HG03575 (cell line): ENCODE measurements at regions not wholly inside any gene's neighbourhood (a gene's known extent, or its start where the extent isn't known, plus 50 kb on each side); places are given as distances from the start of the nearest gene placed in this dataset.
"Not testable (repeated sequence)": the region's sequence is repeated elsewhere in the genome, so short reads cannot be mapped to it uniquely, and the experiment has no call there.

ENCODE experiments used
- ATAC-seq: cut with Tn5 transposase; IDR thresholded peaks from one replicate; pipeline ENCODE4 v1.9.1; 2021; ENCODE audit not compliant: unreplicated experiment, insufficient number of reproducible peaks, low FRiP score; ENCODE audit errors: extremely low read depth

DNA sequence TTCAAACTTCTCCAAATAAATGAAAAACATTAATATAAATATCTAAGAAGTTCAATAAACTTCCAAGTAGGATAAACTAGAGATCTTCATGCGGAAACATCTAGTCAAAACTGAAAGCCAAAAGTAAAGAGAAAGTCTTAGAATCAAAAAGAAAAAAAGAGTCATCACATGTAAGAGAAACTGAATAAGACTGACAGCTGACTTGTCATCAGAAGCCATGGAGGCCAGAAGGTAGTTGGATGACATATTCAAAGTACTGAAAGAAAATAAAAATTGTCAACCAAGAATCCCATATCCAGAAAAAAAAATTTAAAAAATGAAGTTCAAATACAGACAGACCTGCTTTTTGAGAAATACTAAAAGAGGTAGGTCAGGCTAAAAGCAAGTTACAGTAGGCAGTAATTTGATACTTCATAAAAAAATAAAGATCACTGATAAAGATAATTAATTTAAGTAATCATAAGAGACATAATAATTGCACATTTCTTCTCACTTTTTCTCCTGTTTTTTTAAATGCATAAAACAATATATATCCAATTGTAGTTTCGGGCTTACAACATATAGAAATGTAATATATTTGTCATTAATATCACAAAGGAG lies 327.6 kb upstream of the PCDH9 start:
- ATAC-seq, result no peak

DNA sequence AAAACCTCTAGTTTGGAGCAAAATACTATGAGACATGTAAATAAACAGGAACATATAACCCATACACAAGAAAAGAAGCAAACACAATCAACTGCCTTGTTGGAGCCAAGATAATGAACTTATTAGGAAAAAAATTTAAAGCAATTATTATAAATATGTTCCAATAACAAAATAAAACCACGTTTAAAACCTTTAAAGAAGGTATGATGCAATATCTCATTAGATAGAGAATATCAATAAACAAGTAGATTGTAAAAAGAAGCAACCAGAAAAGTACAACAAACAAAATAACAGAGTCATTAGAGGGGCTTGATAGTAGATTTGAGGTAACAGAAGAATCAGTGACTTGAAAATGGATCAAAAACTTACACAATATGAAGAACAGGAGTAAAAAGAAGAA lies 327.0 kb upstream of the PCDH9 start:
- no peak for ATAC-seq

DNA sequence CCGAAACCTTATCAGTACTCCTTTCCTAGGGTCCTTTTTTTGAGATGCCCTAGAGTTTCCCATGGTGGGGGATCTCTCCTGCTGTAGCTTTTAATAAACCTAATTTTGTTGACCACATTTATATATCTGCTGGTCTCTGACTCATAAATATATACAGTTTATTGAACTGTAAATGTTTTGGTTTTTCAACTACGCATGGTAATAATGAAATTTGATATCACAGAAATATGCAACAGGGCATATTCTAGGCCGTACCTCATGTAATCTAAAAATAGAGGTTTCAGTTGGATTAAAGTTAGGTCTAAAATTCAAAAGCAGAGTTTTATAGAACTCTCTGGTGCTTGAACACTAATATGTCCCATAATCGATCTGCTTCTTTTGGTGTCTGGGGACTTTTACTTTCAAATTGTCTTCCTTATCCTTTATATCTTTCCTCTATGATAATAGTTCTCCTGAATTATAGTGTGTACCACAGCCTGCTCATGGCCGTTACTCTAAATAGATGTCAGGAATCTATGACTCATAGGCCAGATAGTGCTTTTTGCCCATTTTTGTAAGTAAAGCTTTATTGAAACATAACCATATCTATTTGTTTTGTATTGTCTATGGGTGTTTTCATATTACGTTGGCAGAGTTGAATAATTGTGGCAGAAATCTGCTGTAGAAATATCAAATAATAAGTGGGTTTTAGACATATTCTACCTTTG lies 324.8 kb upstream of the PCDH9 start:
- no peak for ATAC-seq

DNA sequence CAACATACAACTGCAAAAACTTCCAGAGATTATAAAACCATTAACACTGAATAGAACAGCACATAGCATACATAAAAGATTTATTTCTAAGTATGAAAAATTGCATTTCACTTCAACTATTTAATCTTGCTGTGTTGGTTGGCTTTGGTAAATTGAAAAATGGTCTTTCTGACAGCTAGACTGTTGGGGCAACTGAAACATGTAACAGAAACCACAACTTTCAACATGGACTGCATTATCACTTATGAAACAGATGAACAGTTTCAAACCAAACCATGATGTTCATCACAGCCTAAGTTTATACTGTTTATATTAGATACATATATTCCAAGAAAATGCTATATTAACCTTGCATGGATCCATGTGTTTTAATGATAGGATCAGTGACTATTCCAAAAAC lies 324.1 kb upstream of the PCDH9 start:
- ATAC-seq, result no peak

DNA sequence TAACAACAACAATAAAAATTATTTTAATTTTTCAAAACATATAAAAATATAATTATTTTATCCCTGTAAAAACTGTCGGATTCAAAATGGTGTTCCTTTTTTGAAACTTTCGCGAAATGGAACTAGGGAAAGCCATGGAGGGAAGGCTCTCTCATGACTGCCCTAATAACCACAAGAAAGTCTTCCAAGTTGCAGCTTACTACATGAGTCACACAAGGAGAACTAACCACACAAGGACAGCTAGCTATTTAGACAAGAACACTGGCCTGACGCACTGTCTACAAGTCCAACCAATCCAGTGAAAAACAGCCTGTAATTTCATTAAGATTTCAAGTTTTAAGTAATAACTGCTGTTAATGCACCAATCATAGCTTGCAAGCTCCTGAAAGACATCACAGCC lies 319.2 kb upstream of the PCDH9 start:
- ATAC-seq, result no peak

DNA sequence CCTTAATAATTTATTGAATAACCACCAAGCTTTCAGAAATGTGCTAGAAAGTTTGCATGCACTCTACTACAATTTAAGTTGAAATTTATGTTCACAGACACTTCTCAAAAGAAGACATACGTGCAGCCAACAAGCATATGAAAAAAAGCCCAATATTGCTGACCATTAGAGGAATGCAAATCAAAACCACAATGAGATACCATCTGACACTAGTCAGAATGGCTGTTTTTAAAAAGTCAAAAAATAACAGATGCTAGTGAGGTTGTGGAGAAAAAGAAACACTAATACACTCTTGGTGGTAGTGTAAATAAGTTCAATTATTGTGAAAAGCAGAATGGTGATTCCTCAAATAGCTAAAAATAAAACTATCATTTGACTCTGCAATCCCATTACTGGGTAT lies 308.8 kb upstream of the PCDH9 start:
- ATAC-seq, result no peak

DNA sequence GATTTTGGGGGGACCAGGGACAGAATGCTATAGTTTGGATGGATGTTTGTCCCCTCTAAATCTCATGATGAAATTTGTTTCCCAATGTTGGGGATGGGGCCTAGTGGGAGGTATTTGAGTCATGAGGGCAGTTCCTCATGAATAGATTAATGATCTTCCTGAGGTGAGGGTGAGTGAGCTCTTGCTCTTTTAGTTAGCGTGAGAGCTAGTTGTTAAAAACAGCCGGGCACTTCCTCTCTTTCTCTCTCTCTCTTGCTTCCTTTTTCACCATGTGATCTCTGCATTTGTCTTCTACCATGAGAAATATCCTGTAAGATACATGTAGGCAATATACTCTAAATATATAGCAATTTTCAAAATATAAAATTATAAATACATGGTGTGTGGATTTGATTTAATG lies 290.8 kb upstream of the PCDH9 start:
- no peak for ATAC-seq

DNA sequence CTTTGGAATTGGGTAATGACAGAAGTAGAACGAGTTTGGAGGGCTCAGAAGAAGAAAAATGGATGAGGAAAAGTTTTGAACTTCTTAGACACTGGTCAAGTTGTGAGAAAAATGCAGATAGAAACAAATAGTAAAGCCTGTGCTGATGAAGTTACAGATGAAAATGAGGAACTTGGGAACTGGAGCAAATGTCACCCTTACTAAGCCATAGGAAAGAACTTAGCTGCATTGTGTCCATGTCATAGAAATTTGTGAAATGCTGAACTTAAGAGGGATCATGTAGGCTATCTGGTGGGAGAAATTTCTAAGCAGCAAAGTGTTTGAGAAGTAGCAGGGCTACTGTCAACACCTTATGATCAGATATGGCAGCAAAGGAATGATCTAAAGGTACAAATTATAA lies 289.2 kb upstream of the PCDH9 start:
- no peak for ATAC-seq

DNA sequence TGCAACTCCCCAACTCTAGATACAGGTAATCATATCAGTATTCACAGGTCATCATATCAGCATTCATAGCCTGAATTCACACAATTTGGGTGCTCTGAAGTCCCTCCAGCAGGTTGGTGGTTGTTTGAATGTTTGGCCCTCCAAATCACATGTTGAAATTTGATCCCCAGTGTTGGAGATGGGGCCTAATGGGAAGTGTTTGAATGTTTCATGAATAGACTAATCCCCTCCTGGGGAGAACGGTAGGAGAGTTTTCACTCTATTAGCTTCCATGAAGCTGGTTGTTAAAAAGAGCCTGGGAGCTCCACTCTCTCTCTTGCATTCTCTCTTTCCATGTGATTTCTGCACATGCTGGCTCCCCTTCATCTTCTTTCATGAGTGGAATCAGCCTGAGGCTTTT lies 288.6 kb upstream of the PCDH9 start:
- no peak for ATAC-seq

DNA sequence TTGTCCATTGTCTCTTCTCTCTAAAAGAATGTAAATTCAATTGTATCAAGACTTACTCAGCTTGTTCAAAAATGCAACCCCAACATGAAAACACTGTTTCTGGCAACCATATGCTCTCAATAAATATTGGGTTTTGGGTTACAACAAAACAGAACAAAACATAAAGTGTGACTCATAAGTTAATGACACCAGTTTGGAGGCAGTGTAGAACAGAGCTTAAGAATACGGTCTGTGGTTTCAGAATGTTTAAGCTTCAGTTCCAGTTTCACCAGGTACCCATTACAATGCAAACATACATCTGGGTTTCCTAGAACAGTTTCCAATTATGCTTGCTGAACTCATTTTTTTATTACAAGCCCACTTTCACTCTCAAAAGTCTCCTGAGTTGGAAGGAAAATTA lies 285.8 kb upstream of the PCDH9 start:
- peak; percentile 95 for ATAC-seq

DNA sequence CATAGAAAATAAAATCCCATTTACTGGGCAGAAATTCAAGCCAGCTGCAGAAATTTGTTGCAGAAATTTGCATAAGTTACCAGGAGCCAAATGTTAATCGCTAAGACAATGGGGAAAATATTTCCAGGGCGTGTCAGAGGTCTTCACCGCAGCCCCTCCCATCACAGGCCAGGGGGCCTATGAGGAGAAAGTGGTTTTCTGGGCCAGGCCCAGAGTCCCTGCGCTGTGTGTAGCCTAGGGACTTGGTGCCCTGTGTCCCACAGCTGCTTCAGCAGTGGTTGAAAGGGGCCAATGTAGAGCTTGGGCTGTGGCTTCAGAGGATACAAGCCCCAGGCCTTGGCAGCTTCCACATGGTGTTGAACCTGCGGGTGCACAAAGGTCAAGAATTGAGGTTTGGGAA lies 278.9 kb upstream of the PCDH9 start:
- ATAC-seq, result no peak

DNA sequence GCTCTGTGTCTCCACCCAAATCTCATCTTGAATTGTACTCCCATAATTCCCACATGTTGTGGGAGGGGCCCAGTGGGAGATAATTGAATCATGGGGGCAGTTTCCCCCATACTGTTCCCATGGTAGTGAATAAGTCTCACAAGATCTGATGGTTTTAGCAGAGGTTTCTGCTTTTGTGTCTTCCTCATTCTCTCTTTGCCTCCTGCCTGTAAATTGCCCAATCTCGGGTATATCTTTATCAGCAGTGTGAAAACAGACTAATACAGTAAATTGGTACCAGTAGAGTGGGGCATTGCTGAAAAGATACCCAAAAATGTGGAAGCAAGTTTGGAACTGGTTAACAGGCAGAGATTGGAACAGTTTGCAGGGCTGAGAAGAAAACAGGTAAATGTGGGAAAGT lies 278.1 kb upstream of the PCDH9 start:
- ATAC-seq, result not testable (repeated sequence)

DNA sequence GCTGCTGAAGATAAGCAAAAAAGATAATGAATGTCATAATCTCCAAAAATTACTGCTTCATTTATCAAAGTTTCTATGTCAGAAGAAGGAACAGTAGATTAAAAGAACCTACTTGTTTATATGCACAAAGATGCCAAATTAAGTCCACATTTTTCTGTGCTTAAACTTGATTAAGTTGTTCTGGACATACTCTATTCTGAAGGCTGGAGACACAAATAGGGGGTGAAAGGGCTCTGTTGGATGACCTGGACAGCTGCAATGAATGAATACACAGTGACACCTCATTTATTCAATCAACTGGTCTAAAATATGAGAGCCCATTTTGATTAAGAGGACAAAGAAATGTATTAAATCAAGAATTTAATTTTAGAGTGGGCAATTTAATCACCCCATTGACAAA lies 276.3 kb upstream of the PCDH9 start:
- no peak for ATAC-seq

DNA sequence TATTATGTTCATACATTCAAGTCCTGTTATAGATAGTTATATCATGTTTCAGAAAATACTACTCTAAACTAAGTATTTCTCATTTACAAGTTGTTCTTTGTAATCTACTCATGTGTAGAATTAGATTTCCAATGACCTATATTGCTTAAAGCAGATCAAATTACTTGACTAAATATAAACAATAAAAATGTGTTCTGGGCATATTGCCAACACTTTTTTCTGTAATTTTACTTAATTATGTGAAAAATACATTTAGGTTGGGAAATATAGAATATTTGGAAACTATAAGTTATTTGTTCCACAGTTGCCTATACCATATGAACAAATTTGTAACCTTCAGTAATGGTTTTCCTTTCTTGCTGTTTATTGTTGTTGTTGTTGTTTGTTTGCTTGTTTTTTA lies 275.2 kb upstream of the PCDH9 start:
- ATAC-seq, result no peak

DNA sequence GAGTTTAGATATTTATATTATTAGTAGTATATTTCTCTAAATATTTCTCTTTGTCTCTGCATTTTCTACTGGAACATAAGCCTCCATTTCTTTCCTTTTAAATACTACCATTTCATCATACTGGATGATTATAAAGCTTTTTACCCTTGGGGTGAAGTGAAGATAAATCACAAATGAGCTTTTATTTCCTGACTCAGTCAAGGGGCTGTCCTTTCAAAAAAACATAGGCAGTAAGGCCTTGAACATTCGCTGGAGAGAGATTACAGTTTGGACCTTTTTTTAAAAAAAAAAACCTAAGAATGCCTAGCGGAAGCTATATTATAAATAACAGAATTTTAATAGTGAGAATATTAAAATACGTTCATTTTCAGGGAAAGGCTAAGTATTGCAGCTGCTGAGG lies 268.8 kb upstream of the PCDH9 start:
- no peak for ATAC-seq

DNA sequence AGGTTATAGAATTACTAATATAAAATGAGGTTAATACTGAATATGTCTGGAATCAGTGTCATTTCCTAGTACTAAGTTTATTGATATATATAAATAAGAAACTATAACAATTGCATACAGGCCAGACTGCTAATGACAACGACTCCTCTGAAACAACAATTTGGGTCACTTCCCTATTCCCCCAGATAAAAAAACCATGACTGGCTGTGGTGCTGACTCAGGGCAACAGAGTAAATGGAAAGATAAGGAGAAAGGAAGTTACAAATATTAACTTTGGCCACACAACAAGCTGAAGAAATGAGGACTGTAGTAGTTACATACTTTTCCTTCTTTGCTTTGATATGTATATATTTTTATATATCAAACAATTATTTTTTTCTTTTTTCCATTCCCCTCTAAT lies 263.7 kb upstream of the PCDH9 start:
- no peak for ATAC-seq

DNA sequence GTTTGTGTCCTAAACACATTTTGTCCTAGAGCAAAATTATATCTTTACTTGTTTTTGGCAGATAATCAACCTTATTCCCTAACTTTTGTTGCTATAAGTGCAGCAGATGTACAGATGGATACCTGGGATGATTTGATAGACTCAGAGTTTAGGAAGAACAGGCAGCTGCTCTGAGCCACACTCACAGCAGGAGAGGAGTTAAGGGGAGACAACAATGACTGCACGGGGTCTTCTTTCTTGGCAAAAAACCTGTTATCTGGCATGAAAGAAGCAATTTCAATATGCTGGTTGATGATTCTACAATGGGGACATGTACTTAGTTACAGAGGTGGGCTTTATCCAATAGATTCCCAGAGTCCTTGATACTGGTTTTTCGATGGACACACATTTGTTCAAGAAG lies 258.9 kb upstream of the PCDH9 start:
- no peak for ATAC-seq

DNA sequence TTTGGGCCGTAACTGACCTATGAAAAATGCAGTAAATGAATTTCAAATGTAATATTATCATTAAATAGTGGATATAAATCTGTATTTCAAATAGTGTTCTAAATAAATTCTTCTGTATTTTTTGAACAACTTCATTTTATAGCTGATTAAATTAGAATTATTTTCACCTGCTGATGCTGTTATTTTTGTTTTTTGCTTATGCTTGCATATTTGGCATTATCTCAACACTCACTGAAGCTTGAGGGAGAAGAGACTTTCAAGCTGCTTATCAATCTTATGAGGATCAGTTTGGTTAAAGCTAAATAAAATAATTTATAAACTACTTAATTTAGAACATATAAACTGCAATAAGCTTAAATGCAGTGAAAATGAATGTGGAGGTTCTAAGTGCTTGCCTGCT lies 251.3 kb upstream of the PCDH9 start:
- no peak for ATAC-seq

DNA sequence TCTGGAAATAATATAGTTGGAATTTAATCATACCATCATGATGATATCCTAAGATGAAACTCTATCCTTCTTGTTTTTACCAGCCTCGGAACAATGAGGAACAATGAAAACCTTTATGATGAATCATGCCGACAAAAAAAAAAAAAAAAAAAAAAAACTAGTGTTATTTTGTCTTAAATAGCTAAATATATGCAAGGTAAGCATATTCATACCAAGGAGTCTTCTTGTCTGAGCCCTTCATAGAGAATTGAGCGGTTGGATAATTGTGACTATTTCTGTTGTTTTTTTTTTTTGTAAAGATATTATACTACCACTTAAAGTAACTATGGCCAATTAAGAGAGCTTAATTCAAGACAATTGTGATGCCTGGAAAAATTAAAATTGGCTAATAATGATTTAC lies 244.0 kb upstream of the PCDH9 start:
- no peak for ATAC-seq

DNA sequence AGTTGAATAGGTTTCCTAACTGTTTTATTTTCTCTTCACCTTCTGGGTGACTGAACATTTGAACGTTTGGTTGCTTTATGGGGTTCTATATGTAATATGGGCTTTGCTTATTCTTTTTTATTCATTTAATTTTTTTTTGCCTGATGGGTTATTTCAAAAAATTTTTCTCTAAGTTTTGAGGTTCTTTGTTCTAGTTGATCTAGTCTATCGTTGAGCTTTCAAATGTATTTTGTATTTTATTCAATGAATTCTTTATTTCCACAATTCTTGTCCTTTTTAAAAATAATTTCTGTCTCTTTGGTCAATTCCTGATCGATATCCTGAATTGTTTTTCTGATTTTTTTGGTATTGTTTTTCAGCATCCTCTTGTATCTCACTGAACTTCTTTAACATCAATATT lies 239.5 kb upstream of the PCDH9 start:
- ATAC-seq, result no peak

DNA sequence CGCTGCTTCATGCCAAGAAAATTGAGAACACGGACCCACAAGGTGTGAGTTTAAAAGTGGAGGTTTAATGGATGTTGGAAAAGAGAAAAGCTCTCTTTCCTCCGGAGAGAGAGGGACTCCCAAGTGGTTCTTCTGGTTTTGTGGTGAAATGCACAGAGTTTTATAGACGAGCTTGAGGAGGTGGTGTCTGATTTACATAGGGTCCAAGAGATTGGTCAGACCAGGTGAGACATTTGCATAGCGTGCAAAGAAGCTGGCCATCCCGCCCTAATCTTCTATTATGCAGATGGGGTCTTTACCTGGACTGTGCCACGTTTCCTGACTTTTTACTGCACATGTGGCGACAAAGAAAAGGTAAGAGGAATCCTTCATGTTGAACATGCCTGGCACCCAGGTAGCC lies 236.4 kb upstream of the PCDH9 start:
- no peak for ATAC-seq
